NAMALWA (cell line): ENCODE measurements at regions not wholly inside any gene's neighbourhood (a gene's known extent, or its start where the extent isn't known, plus 50 kb on each side); places are given as distances from the start of the nearest gene placed in this dataset.
"Not testable (repeated sequence)": the region's sequence is repeated elsewhere in the genome, so short reads cannot be mapped to it uniquely, and the experiment has no call there.

Source experiments
- DNase-seq: peaks from one replicate; pipeline ENCODE4 v3.0.0-alpha.2; 2015; ENCODE audit warnings: low spot score

GRCh38 chr15:39503526-39503925 is 77.4 kb upstream of the THBS1 start:
- no peak for DNase-seq

- DNase-seq: no peak
These were observed 76.1 kb upstream of the THBS1 start for GRCh38 chr15:39504808-39505207.

GRCh38 chr15:39506146-39506545 is 74.7 kb upstream of the THBS1 start:
- no peak for DNase-seq

- DNase-seq: no peak
These were observed 72.3 kb upstream of the THBS1 start for GRCh38 chr15:39508536-39508935.

- no peak for DNase-seq
These were observed 70.7 kb upstream of the THBS1 start for GRCh38 chr15:39510001-39510701.

GRCh38 chr15:39511000-39511915 is 69.6 kb upstream of the THBS1 start:
- DNase-seq: no peak

- DNase-seq: no peak
These were observed 69.0 kb upstream of the THBS1 start for GRCh38 chr15:39511916-39512260.

- no peak for DNase-seq
These were observed 68.2 kb upstream of the THBS1 start for GRCh38 chr15:39512643-39513042.

- no peak for DNase-seq
These were observed 66.9 kb upstream of the THBS1 start for GRCh38 chr15:39513936-39514335.

GRCh38 chr15:39514933-39515332 is 65.9 kb upstream of the THBS1 start:
- DNase-seq: no peak

- DNase-seq: no peak
These were observed 65.1 kb upstream of the THBS1 start for GRCh38 chr15:39515765-39516164.

GRCh38 chr15:39517122-39517855 is 63.6 kb upstream of the THBS1 start:
- DNase-seq: no peak

- DNase-seq: not testable (repeated sequence)
These were observed 56.9 kb upstream of the THBS1 start for GRCh38 chr15:39523968-39524367.

GRCh38 chr15:39529457-39529856 is 51.4 kb upstream of the THBS1 start:
- no peak for DNase-seq

- DNase-seq: no peak
These were observed 50.2 kb upstream of the THBS1 start for GRCh38 chr15:39530480-39531342.
